CD4-positive, alpha-beta T cell treated with Interleukin-17A for 4 hours (primary cell): ENCODE measurements at regions not wholly inside any gene's neighbourhood (a gene's known extent, or its start where the extent isn't known, plus 50 kb on each side); places are given as distances from the start of the nearest gene placed in this dataset.

Experiments used
- DNase-seq: peaks from one replicate; pipeline ENCODE4 v3.0.0-alpha.2; 2020; ENCODE audit warnings: mixed read lengths

GRCh38 chr1:30280572-30280971, 442.8 kb downstream of the MATN1 start:
- DNase-seq = no peak

DNA sequence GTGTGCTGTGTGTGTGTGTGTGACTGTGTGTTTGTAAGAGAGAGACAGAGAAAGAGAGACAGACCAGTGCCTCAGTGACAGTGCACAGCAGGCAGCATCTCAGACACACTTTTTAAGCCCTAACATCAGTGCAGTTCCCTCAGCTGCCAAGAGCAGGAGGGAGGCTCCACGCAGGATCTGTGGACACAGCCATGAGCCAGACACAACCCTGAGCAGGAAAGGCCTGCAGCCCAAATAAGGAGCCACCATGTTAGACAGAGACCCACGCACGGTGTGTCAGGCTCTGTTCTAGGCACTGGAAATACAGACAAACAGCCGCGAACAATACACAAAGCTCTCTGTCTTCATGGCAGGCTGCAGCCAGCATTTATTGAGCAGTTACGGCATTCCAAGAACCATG, 445.5 kb downstream of the MATN1 start:
- no peak for DNase-seq

DNA sequence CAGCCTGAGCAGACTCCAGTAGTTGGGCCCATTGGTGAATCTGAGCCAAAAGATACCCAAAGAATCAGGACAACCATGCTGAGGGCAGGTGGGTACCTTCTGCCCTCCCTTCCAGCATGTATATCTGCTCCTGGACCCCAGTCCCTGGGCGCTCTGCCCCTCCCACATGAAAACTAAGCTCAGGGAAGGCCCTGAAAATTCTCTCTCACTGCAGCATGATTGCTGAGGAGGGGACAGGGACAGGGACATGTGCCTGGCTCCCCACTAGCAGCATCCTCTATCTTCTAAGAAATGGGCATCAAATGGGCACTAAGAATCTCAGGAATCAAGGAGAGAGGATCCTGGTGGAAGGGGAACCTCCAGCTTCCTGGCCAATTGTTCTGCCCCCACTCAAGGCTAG, 446.0 kb downstream of the MATN1 start:
- DNase-seq = no peak

GRCh38 chr1:30275926-30276764, 447.2 kb downstream of the MATN1 start:
- DNase-seq = no peak

GRCh38 chr1:30274976-30275621, 448.3 kb downstream of the MATN1 start:
- no peak for DNase-seq

GRCh38 chr1:30274173-30274970, 449.0 kb downstream of the MATN1 start:
- DNase-seq = no peak

DNA sequence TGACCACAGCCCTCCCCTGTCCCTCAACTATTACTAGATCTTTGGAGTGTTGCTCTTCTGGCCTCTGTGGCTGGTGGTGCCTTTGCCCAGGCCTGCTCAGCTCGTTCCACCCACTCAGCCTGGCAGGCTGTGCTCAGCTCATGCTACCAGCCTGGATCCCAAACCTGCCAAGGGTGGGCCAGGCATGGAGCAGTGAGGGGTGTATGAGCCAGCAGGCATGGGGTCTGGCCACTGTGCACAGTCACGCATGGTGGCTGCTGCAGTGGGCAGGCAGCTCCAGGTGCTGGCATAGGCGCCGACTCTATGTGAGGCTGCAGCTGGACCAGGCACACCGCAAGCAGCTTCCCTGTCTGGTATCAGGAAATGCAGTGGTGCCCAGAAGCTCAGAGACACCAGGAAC, 449.9 kb downstream of the MATN1 start:
- no peak for DNase-seq

GRCh38 chr1:30273021-30273325, 450.4 kb downstream of the MATN1 start:
- no peak for DNase-seq

GRCh38 chr1:30272277-30273020, 450.9 kb downstream of the MATN1 start:
- DNase-seq = no peak

- no peak for DNase-seq
These were observed 451.7 kb downstream of the MATN1 start for GRCh38 chr1:30271401-30272276.

GRCh38 chr1:30270461-30270860, 452.9 kb downstream of the MATN1 start:
- DNase-seq = no peak

- no peak for DNase-seq
These were observed 454.3 kb downstream of the MATN1 start for GRCh38 chr1:30268923-30269666.

- DNase-seq = no peak
These were observed 455.5 kb downstream of the MATN1 start for GRCh38 chr1:30267856-30268255.

- no peak for DNase-seq
These were observed 456.3 kb downstream of the MATN1 start for GRCh38 chr1:30267046-30267445.

DNA sequence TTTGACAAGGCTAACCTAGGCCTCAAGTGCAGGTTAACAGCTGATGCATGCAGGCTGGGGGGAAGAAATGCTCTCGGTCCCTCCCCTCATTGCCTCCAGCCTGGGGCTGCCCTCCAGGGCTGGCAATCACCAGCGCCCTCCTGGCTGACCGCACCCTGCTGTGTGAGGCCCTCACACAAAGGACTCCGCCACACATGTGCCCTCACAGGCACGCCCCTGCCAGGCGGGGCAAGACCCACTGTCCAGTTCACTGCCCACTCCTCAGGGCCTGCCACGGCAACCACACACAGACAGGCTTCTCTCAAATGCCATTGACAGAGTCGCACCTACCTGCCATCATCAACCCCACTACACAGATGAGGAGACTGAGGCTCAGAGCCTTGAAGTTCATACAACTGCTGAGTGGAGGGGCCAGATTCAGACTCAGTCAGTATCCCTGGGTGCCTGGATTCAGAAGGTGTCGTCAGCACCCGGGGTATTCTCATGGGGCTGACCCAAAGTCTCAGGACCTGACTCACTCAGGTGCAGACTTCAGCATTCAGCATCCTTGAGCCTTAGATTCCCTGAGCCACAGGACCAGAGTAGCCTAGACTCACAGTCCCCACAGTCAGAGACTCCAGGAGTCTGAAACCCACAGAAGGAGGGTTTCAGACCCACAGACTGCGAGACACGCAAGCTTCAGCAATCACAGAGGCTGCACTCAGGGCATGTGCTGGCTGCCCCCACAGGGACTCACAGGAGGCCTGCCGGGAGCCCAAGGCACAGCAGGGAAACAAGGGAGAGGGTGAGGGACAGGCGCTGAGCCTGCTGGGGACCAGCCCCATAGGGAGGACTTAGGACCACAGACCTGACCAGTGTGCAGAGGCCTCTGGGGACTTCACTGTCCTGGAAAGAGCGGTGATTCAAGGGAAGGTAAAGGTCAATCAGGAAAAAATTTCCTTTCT, 458.0 kb downstream of the MATN1 start:
- no peak for DNase-seq

GRCh38 chr1:30264672-30265025, 458.7 kb downstream of the MATN1 start:
- DNase-seq = no peak

- no peak for DNase-seq
These were observed 459.3 kb downstream of the MATN1 start for GRCh38 chr1:30263888-30264671.

DNA sequence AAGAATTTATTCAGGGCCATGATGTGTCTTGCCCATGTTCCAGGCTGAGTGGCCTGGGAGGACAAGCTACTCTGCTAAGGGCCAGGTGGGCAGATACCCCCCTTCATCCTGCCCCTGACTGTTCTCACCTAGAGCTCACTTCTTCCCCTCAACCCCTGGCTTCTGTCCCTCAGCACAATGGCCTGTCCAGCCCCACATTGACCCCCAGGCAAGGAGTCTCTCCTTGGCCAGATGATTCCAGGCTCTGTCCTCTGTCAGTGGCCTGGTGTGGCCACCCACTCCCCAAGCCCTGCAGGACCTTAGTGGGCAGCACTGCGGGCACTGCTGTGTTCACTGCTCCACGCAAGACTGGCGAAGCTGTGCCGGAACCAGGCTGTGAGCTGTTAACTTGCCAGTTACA, 460.0 kb downstream of the MATN1 start:
- no peak for DNase-seq

GRCh38 chr1:30262158-30262557, 461.2 kb downstream of the MATN1 start:
- no peak for DNase-seq
